ENCODE measurements at regions not wholly inside any gene's neighbourhood (a gene's known extent, or its start where the extent isn't known, plus 50 kb on each side); places are given as distances from the start of the nearest gene placed in this dataset.
"Not testable (repeated sequence)": the region's sequence is repeated elsewhere in the genome, so short reads cannot be mapped to it uniquely, and the experiment has no call there.

- Histone ChIP-seq H3K9me3 (ENCODE audit: insufficient read depth, low read length) (no peaks in the 10 kb centered on the region), H3K4me2 (ENCODE audit: low read depth, low read length, poor library complexity, severe bottlenecking) (no peak overlapping the region), H2AFZ (ENCODE audit: low read depth, low read length, severe bottlenecking) (no peak overlapping the region), H3K27ac (ENCODE audit: low read depth, low read length) (no peak overlapping the region), H3K9me2 (replicated peaks; ENCODE audit: insufficient read depth, low read length) (no peaks in the 10 kb centered on the region), H3K27me3 (ENCODE audit: low read length) (0 out of 2 replicates have a peak, but pooled peaks cover 3% of the 10 kb centered on the region), H4K20me1 (ENCODE audit: low read depth, low read length) (no peaks in the 10 kb centered on the region), H3K4me3 (ENCODE audit: insufficient read depth, low read length, poor library complexity, severe bottlenecking) (no peak overlapping the region), H3K79me2 (ENCODE audit: insufficient read depth, low read length) (no peaks in the 10 kb centered on the region), H3F3A (ENCODE audit: insufficient read depth) (no peaks in the 10 kb centered on the region), H3K9ac (ENCODE audit: low read length) (no peak overlapping the region), H3K36me3 (ENCODE audit: low read length) (no peaks in the 10 kb centered on the region)
- no peak for TF ChIP-seq CTCF (IDR thresholded peaks at IDR 0.05; ENCODE audit: insufficient read depth, low read length, poor library complexity, severe bottlenecking)
- TF ChIP-seq EZH2phosphoT487 (conservative IDR thresholded peaks at IDR 0.05; ENCODE audit: low read length), result no peak
Measured at GRCh38 chr6:15108383-15108715, 137.5 kb upstream of the JARID2 start.

- H3K27ac ChIP-seq (ENCODE audit: low read depth, low read length), result no peak overlapping the region
- no peak overlapping the region for H2AFZ ChIP-seq (ENCODE audit: low read depth, low read length, severe bottlenecking)
- 0 out of 2 replicates have a peak, but pooled peaks cover 3% of the 10 kb centered on the region for H3K27me3 ChIP-seq (ENCODE audit: low read length)
- no peaks in the 10 kb centered on the region for H3K36me3 ChIP-seq (ENCODE audit: low read length)
- H3K9ac ChIP-seq (ENCODE audit: low read length), result no peak overlapping the region
- no peaks in the 10 kb centered on the region for H3K9me3 ChIP-seq (ENCODE audit: insufficient read depth, low read length)
- no peaks in the 10 kb centered on the region for H3F3A ChIP-seq (ENCODE audit: insufficient read depth)
- H3K79me2 ChIP-seq (ENCODE audit: insufficient read depth, low read length), result no peaks in the 10 kb centered on the region
- no peak overlapping the region for H3K4me3 ChIP-seq (ENCODE audit: insufficient read depth, low read length, poor library complexity, severe bottlenecking)
- no peak overlapping the region for H3K4me2 ChIP-seq (ENCODE audit: low read depth, low read length, poor library complexity, severe bottlenecking)
- H4K20me1 ChIP-seq (ENCODE audit: low read depth, low read length), result no peaks in the 10 kb centered on the region
- TF ChIP-seq CTCF (IDR thresholded peaks at IDR 0.05; ENCODE audit: insufficient read depth, low read length, poor library complexity, severe bottlenecking), result no peak
- TF ChIP-seq EZH2phosphoT487 (conservative IDR thresholded peaks at IDR 0.05; ENCODE audit: low read length), result no peak
- H3K9me2 ChIP-seq (replicated peaks; ENCODE audit: insufficient read depth, low read length), result no peaks in the 10 kb centered on the region
Measured at GRCh38 chr6:15109338-15110090, 136.4 kb upstream of the JARID2 start.

GRCh38 chr6:15110726-15111354, 135.0 kb upstream of the JARID2 start:
- Histone ChIP-seq H3K36me3 (ENCODE audit: low read length) (no peaks in the 10 kb centered on the region), H3K27me3 (ENCODE audit: low read length) (0 out of 2 replicates have a peak, but pooled peaks cover 3% of the 10 kb centered on the region), H3K9ac (ENCODE audit: low read length) (no peak overlapping the region), H3K79me2 (ENCODE audit: insufficient read depth, low read length) (no peaks in the 10 kb centered on the region), H3K4me3 (ENCODE audit: insufficient read depth, low read length, poor library complexity, severe bottlenecking) (no peak overlapping the region), H3K9me2 (replicated peaks; ENCODE audit: insufficient read depth, low read length) (no peaks in the 10 kb centered on the region), H3K9me3 (ENCODE audit: insufficient read depth, low read length) (no peaks in the 10 kb centered on the region), H3F3A (ENCODE audit: insufficient read depth) (no peaks in the 10 kb centered on the region), H4K20me1 (ENCODE audit: low read depth, low read length) (no peaks in the 10 kb centered on the region), H2AFZ (ENCODE audit: low read depth, low read length, severe bottlenecking) (no peak overlapping the region), H3K4me2 (ENCODE audit: low read depth, low read length, poor library complexity, severe bottlenecking) (no peak overlapping the region), H3K27ac (ENCODE audit: low read depth, low read length) (no peak overlapping the region)
- TF ChIP-seq EZH2phosphoT487 (conservative IDR thresholded peaks at IDR 0.05; ENCODE audit: low read length) (no peak), CTCF (IDR thresholded peaks at IDR 0.05; ENCODE audit: insufficient read depth, low read length, poor library complexity, severe bottlenecking) (no peak)

GRCh38 chr6:15111576-15111975, 134.3 kb upstream of the JARID2 start:
- H3K27ac ChIP-seq (ENCODE audit: low read depth, low read length); H3K4me3 ChIP-seq (ENCODE audit: insufficient read depth, low read length, poor library complexity, severe bottlenecking): not testable (repeated sequence)

More at GRCh38 chr6:15111576-15111975, 134.3 kb upstream of the JARID2 start:
- not testable (repeated sequence) for H3K9me2 ChIP-seq (replicated peaks; ENCODE audit: insufficient read depth, low read length); H3K36me3 ChIP-seq (ENCODE audit: low read length); H3F3A ChIP-seq (ENCODE audit: insufficient read depth); H4K20me1 ChIP-seq (ENCODE audit: low read depth, low read length); H3K9me3 ChIP-seq (ENCODE audit: insufficient read depth, low read length); H3K4me2 ChIP-seq (ENCODE audit: low read depth, low read length, poor library complexity, severe bottlenecking); H3K9ac ChIP-seq (ENCODE audit: low read length); H3K79me2 ChIP-seq (ENCODE audit: insufficient read depth, low read length); H2AFZ ChIP-seq (ENCODE audit: low read depth, low read length, severe bottlenecking); H3K27me3 ChIP-seq (ENCODE audit: low read length)
